ENCODE measurements at regions not wholly inside any gene's neighbourhood (a gene's known extent, or its start where the extent isn't known, plus 50 kb on each side); places are given as distances from the start of the nearest gene placed in this dataset.

GRCh38 chr6:154561750-154562149, 51.3 kb upstream of the CNKSR3 start:
- no peak for ATAC-seq
- intact Hi-C loops (cut with DNase I): no loop called here
- Histone ChIP-seq H3K9me3 (no peaks in the 10 kb centered on the region), H3K4me3 (no peak overlapping the region), H3K4me1 (no peaks in the 10 kb centered on the region), H3K36me3 (ENCODE audit: insufficient read depth in 1 of 2, low read depth in 1 of 2) (no peaks in the 10 kb centered on the region), H3K27me3 (ENCODE audit: insufficient read depth in 3 of 3, low read length in 2 of 3) (no peaks in the 10 kb centered on the region), H3K27ac (no peak overlapping the region)
- no peak for DNase-seq
- 91 to 98% (median 97%) methylated on average over 2 of the region's 2 CpGs for WGBS, 3 donors
- TF ChIP-seq, protein P1, sequence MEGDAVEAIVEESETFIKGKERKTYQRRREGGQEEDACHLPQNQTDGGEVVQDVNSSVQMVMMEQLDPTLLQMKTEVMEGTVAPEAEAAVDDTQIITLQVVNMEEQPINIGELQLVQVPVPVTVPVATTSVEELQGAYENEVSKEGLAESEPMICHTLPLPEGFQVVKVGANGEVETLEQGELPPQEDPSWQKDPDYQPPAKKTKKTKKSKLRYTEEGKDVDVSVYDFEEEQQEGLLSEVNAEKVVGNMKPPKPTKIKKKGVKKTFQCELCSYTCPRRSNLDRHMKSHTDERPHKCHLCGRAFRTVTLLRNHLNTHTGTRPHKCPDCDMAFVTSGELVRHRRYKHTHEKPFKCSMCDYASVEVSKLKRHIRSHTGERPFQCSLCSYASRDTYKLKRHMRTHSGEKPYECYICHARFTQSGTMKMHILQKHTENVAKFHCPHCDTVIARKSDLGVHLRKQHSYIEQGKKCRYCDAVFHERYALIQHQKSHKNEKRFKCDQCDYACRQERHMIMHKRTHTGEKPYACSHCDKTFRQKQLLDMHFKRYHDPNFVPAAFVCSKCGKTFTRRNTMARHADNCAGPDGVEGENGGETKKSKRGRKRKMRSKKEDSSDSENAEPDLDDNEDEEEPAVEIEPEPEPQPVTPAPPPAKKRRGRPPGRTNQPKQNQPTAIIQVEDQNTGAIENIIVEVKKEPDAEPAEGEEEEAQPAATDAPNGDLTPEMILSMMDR (IDR thresholded peaks at IDR 0.05): no peak

DNA sequence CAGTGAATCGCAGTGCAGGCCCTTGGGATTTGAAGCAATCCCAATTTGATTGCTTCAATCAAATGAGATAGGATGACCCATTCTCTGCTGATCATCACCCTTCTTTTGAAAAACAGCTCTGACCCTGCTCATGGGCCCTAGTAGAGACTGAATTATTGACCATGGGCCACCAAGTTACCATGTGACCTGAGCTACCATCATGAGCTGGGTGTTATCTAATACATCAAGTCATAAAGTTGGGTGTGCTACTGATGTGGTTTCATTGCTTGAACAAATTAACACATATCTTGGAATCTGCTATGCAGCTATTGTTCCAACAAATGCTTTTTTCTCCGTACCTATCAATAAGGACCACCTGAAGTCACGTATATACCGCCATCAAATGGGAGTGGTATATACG, 54.8 kb upstream of the CNKSR3 start:
- ATAC-seq: no peak
- H3K4me1 ChIP-seq: no peaks in the 10 kb centered on the region
- no peaks in the 10 kb centered on the region for H3K27me3 ChIP-seq (ENCODE audit: insufficient read depth in 3 of 3, low read length in 2 of 3)
- H3K9me3 ChIP-seq: no peaks in the 10 kb centered on the region
- intact Hi-C loops (cut with DNase I): no loop called here
- WGBS, 3 donors: 84 to 94% (median 85%) methylated on average over 5 of the region's 5 CpGs
- H3K27ac ChIP-seq: no peak overlapping the region
- H3K4me3 ChIP-seq: no peak overlapping the region
- H3K36me3 ChIP-seq (ENCODE audit: insufficient read depth in 1 of 2, low read depth in 1 of 2): no peaks in the 10 kb centered on the region
- TF ChIP-seq, protein P1 (IDR thresholded peaks at IDR 0.05): no peak
- DNase-seq: no peak

GRCh38 chr6:154566866-154567265, 56.4 kb upstream of the CNKSR3 start:
- ATAC-seq: no peak
- no peaks in the 10 kb centered on the region for H3K9me3 ChIP-seq
- H3K4me1 ChIP-seq: no peaks in the 10 kb centered on the region
- intact Hi-C loops (cut with DNase I): no loop called here
- no peaks in the 10 kb centered on the region for H3K36me3 ChIP-seq (ENCODE audit: insufficient read depth in 1 of 2, low read depth in 1 of 2)
- no peak overlapping the region for H3K4me3 ChIP-seq
- no peak overlapping the region for H3K27ac ChIP-seq
- no peaks in the 10 kb centered on the region for H3K27me3 ChIP-seq (ENCODE audit: insufficient read depth in 3 of 3, low read length in 2 of 3)
- no peak for DNase-seq
- TF ChIP-seq, protein P1 (IDR thresholded peaks at IDR 0.05): no peak
- 92 to 98% (median 94%) methylated on average over 2 of the region's 2 CpGs for WGBS, 3 donors

- H3K27ac ChIP-seq: no peak overlapping the region
- TF ChIP-seq, protein P1 (IDR thresholded peaks at IDR 0.05): no peak
- no peaks in the 10 kb centered on the region for H3K36me3 ChIP-seq (ENCODE audit: insufficient read depth in 1 of 2, low read depth in 1 of 2)
- DNase-seq: no peak
- intact Hi-C loops (cut with DNase I): no loop called here
- 87 to 88% (median 88%) methylated on average over 6 of the region's 6 CpGs for WGBS, 3 donors
- ATAC-seq: no peak
- no peaks in the 10 kb centered on the region for H3K27me3 ChIP-seq (ENCODE audit: insufficient read depth in 3 of 3, low read length in 2 of 3)
- no peak overlapping the region for H3K4me3 ChIP-seq
- H3K9me3 ChIP-seq: no peaks in the 10 kb centered on the region
- no peaks in the 10 kb centered on the region for H3K4me1 ChIP-seq
Observed at GRCh38 chr6:154567695-154568220, 57.3 kb upstream of the CNKSR3 start.

- Histone ChIP-seq H3K27ac (no peak overlapping the region), H3K4me1 (no peaks in the 10 kb centered on the region), H3K9me3 (no peaks in the 10 kb centered on the region), H3K4me3 (no peak overlapping the region), H3K27me3 (ENCODE audit: insufficient read depth in 3 of 3, low read length in 2 of 3) (no peaks in the 10 kb centered on the region), H3K36me3 (ENCODE audit: insufficient read depth in 1 of 2, low read depth in 1 of 2) (no peaks in the 10 kb centered on the region)
- intact Hi-C loops (cut with DNase I): no loop called here
- 17 to 23% (median 18%) methylated on average over 3 of the region's 3 CpGs for WGBS, 3 donors
- ATAC-seq: no peak
- TF ChIP-seq, protein P1 (IDR thresholded peaks at IDR 0.05): no peak
- DNase-seq: no peak
Observed at GRCh38 chr6:154569156-154569862, 58.8 kb upstream of the CNKSR3 start.
